ENCODE measurements at regions not wholly inside any gene's neighbourhood (a gene's known extent, or its start where the extent isn't known, plus 50 kb on each side); places are given as distances from the start of the nearest gene placed in this dataset.

DNA sequence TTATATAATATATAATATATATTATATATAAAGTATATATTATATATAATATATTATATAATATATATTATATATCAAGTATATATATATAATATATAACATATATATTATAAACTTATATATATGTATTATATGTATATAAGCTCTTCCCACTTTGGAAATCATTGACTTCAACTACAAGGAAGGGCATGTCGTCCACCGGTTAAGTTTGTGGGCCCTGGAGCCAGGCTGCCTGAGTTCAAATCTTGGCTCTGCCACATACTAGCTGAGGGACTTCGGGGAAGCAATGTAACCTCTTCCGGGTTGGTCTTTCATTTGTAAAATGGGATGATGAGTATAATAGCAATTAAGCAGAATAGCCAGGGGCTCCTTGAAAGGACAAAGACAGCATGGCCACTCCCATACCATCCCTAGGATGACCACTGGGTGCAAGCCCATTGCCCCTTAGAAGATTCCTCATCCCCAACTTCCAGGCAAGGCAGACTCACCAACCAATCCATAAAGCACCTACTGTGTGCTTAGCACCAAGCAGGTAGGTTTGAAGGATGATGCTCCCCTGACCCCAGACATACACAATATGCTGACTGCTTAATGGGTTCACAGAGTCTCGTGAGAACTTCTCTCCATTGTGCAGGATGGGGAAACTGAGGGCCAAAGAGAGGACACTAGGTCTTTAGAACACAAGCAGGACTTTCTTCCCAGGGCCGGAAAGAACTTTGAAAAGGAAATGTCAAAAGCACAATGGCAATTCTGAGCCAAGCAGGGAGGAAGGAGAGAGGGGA is 163.2 kb downstream of the MRPL14 start:
- TF ChIP-seq REST (IDR thresholded peaks at IDR 0.05; ENCODE audit: insufficient read depth in 1 of 2, low read depth in 2 of 2, low read length in 2 of 2), result peak in 1 of 2 experiments; percentile 30; a peak in 1 of 4 replicates
- no peak for TF ChIP-seq FOXP2 (optimal IDR thresholded peaks at IDR 0.05; ENCODE audit: borderline replicate concordance, extremely low read depth, extremely low read length, insufficient read depth)
- TF ChIP-seq TAF1 (IDR thresholded peaks at IDR 0.05; ENCODE audit: borderline replicate concordance, insufficient read depth, low read length), result no peak
- peak; percentile 29; the same call in 1 of the 2 replicates for TF ChIP-seq SIN3A (IDR thresholded peaks at IDR 0.05; ENCODE audit: borderline replicate concordance, insufficient read depth, low read length)

GRCh38 chr6:43963203-43963602 is 164.0 kb downstream of the MRPL14 start:
- TF ChIP-seq TAF1 (IDR thresholded peaks at IDR 0.05; ENCODE audit: borderline replicate concordance, insufficient read depth, low read length) (no peak), FOXP2 (optimal IDR thresholded peaks at IDR 0.05; ENCODE audit: borderline replicate concordance, extremely low read depth, extremely low read length, insufficient read depth) (no peak), POLR2AphosphoS5 (IDR thresholded peaks at IDR 0.05; ENCODE audit: low read depth, low read length) (no peak), REST (IDR thresholded peaks at IDR 0.05; ENCODE audit: insufficient read depth in 1 of 2, low read depth in 2 of 2, low read length in 2 of 2) (no peak), SIN3A (IDR thresholded peaks at IDR 0.05; ENCODE audit: borderline replicate concordance, insufficient read depth, low read length) (no peak)

DNA sequence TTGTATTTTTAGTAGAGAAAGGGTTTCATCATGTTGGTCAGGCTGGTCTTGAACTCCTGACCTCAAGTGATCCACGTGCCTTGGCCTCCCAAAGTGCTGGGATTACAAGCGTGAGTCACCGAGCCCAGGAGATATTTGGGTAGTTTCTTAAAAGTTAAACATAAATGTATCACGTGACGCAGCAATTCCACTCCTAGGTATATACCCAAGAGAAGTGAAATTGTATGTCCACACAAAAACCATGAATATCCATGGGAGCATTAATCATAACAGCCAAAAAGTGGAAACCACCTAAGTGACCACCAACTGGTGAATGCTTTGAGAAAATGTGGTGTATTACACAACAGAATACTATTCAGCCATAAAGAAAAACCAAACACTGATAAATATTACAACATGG is 164.8 kb downstream of the MRPL14 start:
- no peak for TF ChIP-seq TAF1 (IDR thresholded peaks at IDR 0.05; ENCODE audit: borderline replicate concordance, insufficient read depth, low read length)
- TF ChIP-seq REST (IDR thresholded peaks at IDR 0.05; ENCODE audit: insufficient read depth in 1 of 2, low read depth in 2 of 2, low read length in 2 of 2), result no peak
- no peak for TF ChIP-seq FOXP2 (optimal IDR thresholded peaks at IDR 0.05; ENCODE audit: borderline replicate concordance, extremely low read depth, extremely low read length, insufficient read depth)
- no peak for TF ChIP-seq SIN3A (IDR thresholded peaks at IDR 0.05; ENCODE audit: borderline replicate concordance, insufficient read depth, low read length)
- TF ChIP-seq POLR2AphosphoS5 (IDR thresholded peaks at IDR 0.05; ENCODE audit: low read depth, low read length), result no peak

- TF ChIP-seq POLR2AphosphoS5 (IDR thresholded peaks at IDR 0.05; ENCODE audit: low read depth, low read length) (no peak), FOXP2 (optimal IDR thresholded peaks at IDR 0.05; ENCODE audit: borderline replicate concordance, extremely low read depth, extremely low read length, insufficient read depth) (no peak), TAF1 (IDR thresholded peaks at IDR 0.05; ENCODE audit: borderline replicate concordance, insufficient read depth, low read length) (no peak), REST (IDR thresholded peaks at IDR 0.05; ENCODE audit: insufficient read depth in 1 of 2, low read depth in 2 of 2, low read length in 2 of 2) (no peak), SIN3A (IDR thresholded peaks at IDR 0.05; ENCODE audit: borderline replicate concordance, insufficient read depth, low read length) (no peak)
Measured at GRCh38 chr6:43957273-43957672, 170.0 kb downstream of the MRPL14 start.

Measured in PFSK-1 (cell line).